IMR-90 (cell line): ENCODE measurements at regions not wholly inside any gene's neighbourhood (a gene's known extent, or its start where the extent isn't known, plus 50 kb on each side); places are given as distances from the start of the nearest gene placed in this dataset.

Source experiments
- ATAC-seq: fragments of 200-7000 bp; cut with Tn5 transposase; 2 replicates; pipeline ENCODE4 v1.9.1; 2020; ENCODE audit warnings: low read depth, mild to moderate bottlenecking, moderate library complexity
- BruUV-seq: library from RNA; stranded (reverse); fragments of 400-500 nt; replicated peaks from 2 replicates; lab custom pipeline; 2021; lab: Mats Ljungman, UMichigan
- CTCF ChIA-PET: fragments of 300-600 bp; formaldehyde crosslinking; extraction: SDS; loops from one replicate; lab custom pipeline; 2021; ENCODE audit warnings: antibody characterized with exemption; lab: Yijun Ruan, JAX
- POLR2A ChIA-PET: fragments of 300-600 bp; sonication (Branson Sonifier 250); formaldehyde crosslinking; loops from one replicate; lab custom pipeline; 2022; ENCODE audit warnings: antibody characterized with exemption; ENCODE audit not compliant: unreplicated experiment; lab: Charles Lee
- DNase-seq: peaks from one replicate; pipeline ENCODE4 v3.0.0; 2013
- H2AFZ ChIP-seq: replicated peaks from 2 replicates; pipeline ENCODE3; 2013; ENCODE audit warnings: low read length, mild to moderate bottlenecking; ENCODE audit not compliant: poor library complexity
- H2AK5ac ChIP-seq: 2 replicates; pipeline ENCODE4 v1.6.1; 2013; ENCODE audit warnings: low read depth, low read length, inconsistent platforms
- H2AK9ac ChIP-seq: replicated peaks from 2 replicates; pipeline ENCODE3; 2013; ENCODE audit warnings: mild to moderate bottlenecking, low read depth, low read length, moderate library complexity; ENCODE audit not compliant: poor library complexity
- H2BK120ac ChIP-seq: 2 replicates; pipeline ENCODE4 v1.6.1; 2013; ENCODE audit warnings: low read depth, low read length, inconsistent platforms
- H2BK15ac ChIP-seq: 3 replicates; pipeline ENCODE4 v1.6.1; 2013; ENCODE audit warnings: low read depth, low read length, inconsistent platforms
- H2BK20ac ChIP-seq: 2 replicates; pipeline ENCODE4 v1.6.1; 2013; ENCODE audit warnings: low read depth, mild to moderate bottlenecking, inconsistent platforms, low read length, moderate library complexity
- H2BK5ac ChIP-seq: 2 replicates; pipeline ENCODE4 v1.6.1; 2013; ENCODE audit warnings: mild to moderate bottlenecking, low read depth, low read length, inconsistent platforms; ENCODE audit not compliant: poor library complexity, severe bottlenecking
- H3K14ac ChIP-seq: replicated peaks from 2 replicates; pipeline ENCODE4 v1.6.1; 2013; ENCODE audit warnings: low read depth, low read length, inconsistent platforms
- H3K18ac ChIP-seq: 2 replicates; pipeline ENCODE4 v1.6.1; 2013; ENCODE audit warnings: low read depth, low read length, control low read depth
- H3K23ac ChIP-seq: 2 replicates; pipeline ENCODE4 v1.6.1; 2013; ENCODE audit warnings: low read depth, low read length, inconsistent platforms
- H3K27ac ChIP-seq: 2 replicates; pipeline ENCODE4 v1.5.1; 2013; ENCODE audit warnings: mild to moderate bottlenecking, control low read depth, low read length; ENCODE audit not compliant: insufficient read depth
- H3K27me3 ChIP-seq: 2 replicates; pipeline ENCODE4 v1.6.1; 2013; ENCODE audit warnings: low read length; ENCODE audit not compliant: control insufficient read depth, insufficient read depth
- H3K36me3 ChIP-seq: 2 replicates; pipeline ENCODE4 v1.6.1; 2013; ENCODE audit warnings: low read length, mixed read lengths; ENCODE audit not compliant: control insufficient read depth, insufficient read depth
- H3K4ac ChIP-seq: 2 replicates; pipeline ENCODE4 v1.6.1; 2013; ENCODE audit warnings: low read depth, low read length, inconsistent platforms
- H3K4me1 ChIP-seq: 2 replicates; pipeline ENCODE4 v1.6.1; 2013; ENCODE audit warnings: low read length, mixed read lengths; ENCODE audit not compliant: control insufficient read depth, insufficient read depth
- H3K4me2 ChIP-seq: 2 replicates; pipeline ENCODE4 v1.6.1; 2013; ENCODE audit warnings: low read depth, mild to moderate bottlenecking, control low read depth, low read length, moderate library complexity
- H3K4me3 ChIP-seq: 2 replicates; pipeline ENCODE4 v1.5.1; 2013; ENCODE audit warnings: low read depth, mild to moderate bottlenecking, control low read depth, low read length, moderate library complexity; ENCODE audit not compliant: insufficient read depth
- H3K56ac ChIP-seq: 2 replicates; pipeline ENCODE4 v1.6.1; 2013; ENCODE audit warnings: low read length, inconsistent platforms; ENCODE audit not compliant: insufficient read depth; ENCODE audit errors: extremely low read depth
- H3K79me1 ChIP-seq, 2 experiments: 2 replicates each; pipeline ENCODE4 v1.6.1; 2013; ENCODE audit warnings: low read length in 2 of 2, inconsistent platforms in 1 of 2, low read depth in 1 of 2
- H3K9ac ChIP-seq: 2 replicates; pipeline ENCODE4 v1.6.1; 2013; ENCODE audit warnings: low read depth, low read length, control low read depth
- H3K9me1 ChIP-seq: 2 replicates; pipeline ENCODE4 v1.6.1; 2013; ENCODE audit warnings: low read length, inconsistent platforms; ENCODE audit not compliant: insufficient read depth
- H3K9me3 ChIP-seq: 2 replicates; pipeline ENCODE4 v1.6.1; 2013; ENCODE audit warnings: low read length; ENCODE audit not compliant: control insufficient read depth, insufficient read depth
- H4K20me1 ChIP-seq: 2 replicates; pipeline ENCODE4 v1.6.1; 2013; ENCODE audit warnings: low read length, inconsistent platforms; ENCODE audit not compliant: insufficient read depth
- H4K5ac ChIP-seq: 2 replicates; pipeline ENCODE4 v1.6.1; 2013; ENCODE audit warnings: mild to moderate bottlenecking, low read depth, low read length, control low read depth
- H4K8ac ChIP-seq, 2 experiments: 2 replicates each; pipeline ENCODE4 v1.6.1; 2013; ENCODE audit warnings: low read depth in 2 of 2, low read length in 2 of 2, control low read depth in 1 of 2, inconsistent platforms in 1 of 2
- H4K91ac ChIP-seq: 2 replicates; pipeline ENCODE4 v1.6.1; 2013; ENCODE audit warnings: low read depth, low read length, inconsistent platforms; ENCODE audit not compliant: insufficient read depth
- BHLHE40 ChIP-seq: fragments of 150-350 bp; IDR thresholded peaks from 2 replicates; pipeline ENCODE4 v1.6.1; 2016; ENCODE audit warnings: mild to moderate bottlenecking, low read depth, low read length
- CHD1 ChIP-seq: IDR thresholded peaks from 2 replicates; pipeline ENCODE4 v1.6.1; 2012; ENCODE audit warnings: low read depth, low read length, improper control_type of control experiment
- CTCF ChIP-seq: conservative IDR thresholded peaks from 2 replicates; pipeline ENCODE4 v1.5.1; 2012; ENCODE audit warnings: mild to moderate bottlenecking, low read depth, low read length, improper control_type of control experiment
- ELK1 ChIP-seq: fragments of 150-350 bp; IDR thresholded peaks from 2 replicates; pipeline ENCODE4 v1.6.1; 2016; ENCODE audit warnings: low read depth, mild to moderate bottlenecking, low read length, moderate library complexity, borderline replicate concordance
- FOS ChIP-seq: fragments of 150-350 bp; IDR thresholded peaks from 2 replicates; pipeline ENCODE4 v1.6.1; 2016; ENCODE audit warnings: low read depth, low read length
- MAFK ChIP-seq: IDR thresholded peaks from 2 replicates; pipeline ENCODE4 v1.6.1; 2012; ENCODE audit warnings: low read depth, low read length, improper control_type of control experiment
- MAZ ChIP-seq: IDR thresholded peaks from 2 replicates; pipeline ENCODE4 v1.6.1; 2012; ENCODE audit warnings: low read depth, mild to moderate bottlenecking, low read length, improper control_type of control experiment, moderate library complexity, borderline replicate concordance
- NFE2L2 ChIP-seq: fragments of 150-350 bp; IDR thresholded peaks from 2 replicates; pipeline ENCODE4 v1.6.1; 2016; ENCODE audit warnings: low read depth, mild to moderate bottlenecking, low read length
- POLR2A ChIP-seq: IDR thresholded peaks from 2 replicates; pipeline ENCODE4 v1.6.1; 2012; ENCODE audit warnings: mild to moderate bottlenecking, low read depth, low read length
- RAD21 ChIP-seq: IDR thresholded peaks from 2 replicates; pipeline ENCODE4 v1.6.1; 2012; ENCODE audit warnings: low read length, improper control_type of control experiment
- USF2 ChIP-seq: fragments of 150-350 bp; IDR thresholded peaks from 2 replicates; pipeline ENCODE4 v1.6.1; 2017; ENCODE audit warnings: mild to moderate bottlenecking, antibody characterized with exemption, low read length, low read depth
- WGBS, 2 experiments: methylation state at CpG; one replicate each; pipeline versions ENCODE4 v1.1.5 to v1.1.7; 2013; ENCODE audit warnings: missing lambda C conversion rate in 2 of 2; ENCODE audit not compliant: insufficient read length in 1 of 2; ENCODE audit errors: extremely low coverage in 2 of 2; 5-methylcytosine and 5-hydroxymethylcytosine counted together
- dilution Hi-C: fragments of 300-500 bp; cut with HindIII; formaldehyde crosslinking; loops from one replicate; pipeline ENCODE4 v1.14.3; 2018; ENCODE audit warnings: low sequenced_read_pairs; ENCODE audit not compliant: unreplicated experiment
- in situ Hi-C: fragments of 300-500 bp; cut with MboI; formaldehyde crosslinking; loops from 3 replicates; pipeline ENCODE4 v1.14.3; 2019; ENCODE audit warnings: low sequenced_read_pairs, inconsistent platforms, mixed read lengths
- intact Hi-C: fragments of 100-400 bp; cut with micrococcal nuclease; formaldehyde crosslinking; loops from 2 replicates; pipeline ENCODE4 v1.10.0; 2022

- H4K5ac ChIP-seq, result no peak overlapping the region
- H2BK5ac ChIP-seq, result no peak overlapping the region
- dilution Hi-C loops (no loop called here), in situ Hi-C loops (no loop called here), intact Hi-C loops (no loop called here)
- CTCF ChIA-PET, result no interaction called here
- no peaks in the 10 kb centered on the region for H4K20me1 ChIP-seq
- no peak overlapping the region for H3K4me3 ChIP-seq
- no peak overlapping the region for H2BK120ac ChIP-seq
- no TSS peak for BruUV-seq
- H3K14ac ChIP-seq, result no peak overlapping the region
- DNase-seq (no peak), ATAC-seq (no peak)
- no peaks in the 10 kb centered on the region for H3K79me1 ChIP-seq
- no peak overlapping the region for H2BK20ac ChIP-seq
- H4K91ac ChIP-seq, result no peak overlapping the region
- no peak overlapping the region for H2AK9ac ChIP-seq
- H2BK15ac ChIP-seq, result no peak overlapping the region
- H3K9me3 ChIP-seq, result peaks cover 2% of the 10 kb centered on the region; the same call in 1 of the 2 replicates
- WGBS, 2 experiments, result no CpG with 5 or more reads among the region's 11 CpGs
- no peaks in the 10 kb centered on the region for H3K27me3 ChIP-seq
- H2AK5ac ChIP-seq, result no peak overlapping the region
- H3K56ac ChIP-seq, result no peak overlapping the region
- no peak overlapping the region for H3K27ac ChIP-seq
- H3K23ac ChIP-seq, result no peak overlapping the region
- TF ChIP-seq MAZ (no peak), ELK1 (no peak), CHD1 (no peak), CTCF (no peak), NFE2L2 (no peak), FOS (no peak), RAD21 (no peak), USF2 (no peak), BHLHE40 (no peak), POLR2A (no peak), MAFK (no peak)
- no peak overlapping the region for H3K9ac ChIP-seq
- no peak overlapping the region for H4K8ac ChIP-seq
- H3K36me3 ChIP-seq, result no peaks in the 10 kb centered on the region
- no peak overlapping the region for H3K18ac ChIP-seq
- no peak overlapping the region for H2AFZ ChIP-seq
- H3K9me1 ChIP-seq, result no peaks in the 10 kb centered on the region
- POLR2A ChIA-PET, result no interaction called here
- no peaks in the 10 kb centered on the region for H3K4me1 ChIP-seq
- H3K4me2 ChIP-seq, result no peak overlapping the region
- no peak overlapping the region for H3K4ac ChIP-seq
Measured at GRCh38 chr12:39186744-39187143, 256.2 kb downstream of the KIF21A start.
